Vagina (tissue), 2 donors: ENCODE measurements at regions not wholly inside any gene's neighbourhood (a gene's known extent, or its start where the extent isn't known, plus 50 kb on each side); places are given as distances from the start of the nearest gene placed in this dataset.

Experiments
- POLR2A ChIP-seq, 2 donors: fragments of 450-650 bp; IDR thresholded peaks; one replicate each; pipeline ENCODE4 v1.6.1; 2017; ENCODE audit warnings: antibody characterized with exemption in 2 of 2, mild to moderate bottlenecking in 2 of 2, moderate library complexity in 2 of 2
- POLR2AphosphoS5 ChIP-seq, 2 donors: sonication (generic); formaldehyde crosslinking; IDR thresholded peaks; one replicate each; pipeline ENCODE4 v1.9.0; 2017; ENCODE audit warnings: antibody characterized with exemption in 2 of 2, mild to moderate bottlenecking in 2 of 2, low read depth in 1 of 2; ENCODE audit not compliant: insufficient read depth in 1 of 2
- TF ChIP-seq, protein P1 (sequence below), 3 experiments: fragments of 450-650 bp in 2 of 3; fragments of 200-600 bp in 1 of 3; sonication (generic) in 1 of 3; IDR thresholded peaks; one replicate each; pipeline ENCODE4 v1.5.1; 2017 to 2019; ENCODE audit warnings: antibody characterized with exemption in 3 of 3, mild to moderate bottlenecking in 2 of 3, moderate library complexity in 2 of 3

- TF ChIP-seq, protein P1, sequence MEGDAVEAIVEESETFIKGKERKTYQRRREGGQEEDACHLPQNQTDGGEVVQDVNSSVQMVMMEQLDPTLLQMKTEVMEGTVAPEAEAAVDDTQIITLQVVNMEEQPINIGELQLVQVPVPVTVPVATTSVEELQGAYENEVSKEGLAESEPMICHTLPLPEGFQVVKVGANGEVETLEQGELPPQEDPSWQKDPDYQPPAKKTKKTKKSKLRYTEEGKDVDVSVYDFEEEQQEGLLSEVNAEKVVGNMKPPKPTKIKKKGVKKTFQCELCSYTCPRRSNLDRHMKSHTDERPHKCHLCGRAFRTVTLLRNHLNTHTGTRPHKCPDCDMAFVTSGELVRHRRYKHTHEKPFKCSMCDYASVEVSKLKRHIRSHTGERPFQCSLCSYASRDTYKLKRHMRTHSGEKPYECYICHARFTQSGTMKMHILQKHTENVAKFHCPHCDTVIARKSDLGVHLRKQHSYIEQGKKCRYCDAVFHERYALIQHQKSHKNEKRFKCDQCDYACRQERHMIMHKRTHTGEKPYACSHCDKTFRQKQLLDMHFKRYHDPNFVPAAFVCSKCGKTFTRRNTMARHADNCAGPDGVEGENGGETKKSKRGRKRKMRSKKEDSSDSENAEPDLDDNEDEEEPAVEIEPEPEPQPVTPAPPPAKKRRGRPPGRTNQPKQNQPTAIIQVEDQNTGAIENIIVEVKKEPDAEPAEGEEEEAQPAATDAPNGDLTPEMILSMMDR (IDR thresholded peaks at IDR 0.05) = no peak
- no peak for TF ChIP-seq POLR2A (IDR thresholded peaks at IDR 0.05)
- TF ChIP-seq POLR2AphosphoS5 (IDR thresholded peaks at IDR 0.05; ENCODE audit: insufficient read depth in 1 of 2, low read depth in 1 of 2) = no peak
Measured at GRCh38 chr5:54390539-54391031, 64.9 kb upstream of the HSPB3 start.
